ENCODE measurements at regions not wholly inside any gene's neighbourhood (a gene's known extent, or its start where the extent isn't known, plus 50 kb on each side); places are given as distances from the start of the nearest gene placed in this dataset.
"Not testable (repeated sequence)": the region's sequence is repeated elsewhere in the genome, so short reads cannot be mapped to it uniquely, and the experiment has no call there.

DNA sequence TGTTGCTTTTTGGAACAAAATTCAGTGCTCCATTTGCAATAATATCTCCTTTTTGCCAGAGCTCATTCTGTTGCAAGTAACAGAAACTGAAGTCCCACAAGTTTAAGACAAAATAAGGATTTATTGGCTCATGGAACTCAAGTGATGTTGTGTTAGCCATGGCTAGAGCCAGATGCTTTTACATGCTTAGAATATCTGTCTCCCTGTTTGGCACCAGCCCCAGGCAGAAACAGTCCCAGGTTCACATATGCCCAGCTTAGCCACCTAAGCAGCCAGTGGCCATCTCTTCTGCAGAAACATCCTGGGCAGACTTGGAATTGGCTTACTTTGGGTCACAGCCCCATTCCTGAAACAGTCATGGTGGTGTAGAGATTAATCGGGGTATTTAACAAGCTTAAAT, 540.9 kb upstream of the SGCD start:
- no peak for DNase-seq

DNA sequence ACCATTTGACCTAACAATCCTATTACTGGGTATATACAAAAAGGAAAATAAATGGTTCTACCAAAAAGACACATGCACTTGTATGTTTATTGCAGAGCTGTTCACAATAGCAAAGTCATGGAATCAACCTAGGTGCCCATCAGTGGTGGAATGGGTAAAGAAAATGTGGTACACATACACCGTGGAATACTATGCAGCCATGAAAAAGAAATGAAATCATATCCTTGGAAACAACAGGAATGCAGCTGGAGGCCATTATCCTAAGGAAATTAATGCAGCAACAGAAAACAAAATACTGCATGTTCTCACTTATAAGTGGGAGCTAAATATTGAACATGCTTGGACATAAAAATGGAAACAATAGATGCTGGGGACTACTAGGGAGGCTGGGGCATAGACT, 534.1 kb upstream of the SGCD start:
- no peak for DNase-seq

DNA sequence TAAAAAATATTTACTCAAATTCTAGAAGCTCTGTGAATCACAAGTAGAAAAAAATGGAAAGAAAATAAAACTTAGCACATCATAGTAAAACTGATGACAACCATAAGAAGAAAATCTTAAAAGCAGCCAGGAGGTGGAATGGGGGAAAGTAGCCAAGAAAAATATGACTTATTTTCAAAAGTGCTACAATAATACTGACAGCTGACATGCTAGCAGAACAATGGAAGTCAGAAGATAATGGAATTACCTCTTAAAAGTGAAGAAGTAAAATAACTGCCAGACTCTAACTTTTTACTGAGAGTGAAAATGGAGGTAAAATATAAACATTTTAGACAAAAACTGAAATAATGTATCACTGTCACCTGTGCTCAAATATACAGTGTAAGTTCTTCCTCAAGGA, 532.2 kb upstream of the SGCD start:
- no peak for DNase-seq

DNA sequence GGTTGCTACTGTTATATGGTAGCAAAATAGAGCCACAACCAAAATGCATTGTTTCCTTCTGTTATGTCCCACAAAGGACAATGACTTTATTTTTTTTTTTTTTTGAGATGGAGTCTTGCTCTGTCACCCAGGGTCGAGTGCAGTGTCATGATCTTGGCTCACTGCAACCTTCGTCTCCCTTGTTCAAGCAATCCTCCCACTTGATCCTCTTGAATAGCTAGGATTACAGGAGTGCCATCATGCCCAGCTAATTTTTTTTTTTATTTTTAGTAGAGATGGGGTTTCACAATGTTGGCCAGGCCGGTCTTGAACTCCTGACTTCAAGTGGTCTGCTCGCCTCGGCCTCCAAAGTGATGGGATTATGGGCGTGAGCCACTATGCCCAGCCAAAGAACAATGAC, 527.7 kb upstream of the SGCD start:
- DNase-seq, result no peak

DNA sequence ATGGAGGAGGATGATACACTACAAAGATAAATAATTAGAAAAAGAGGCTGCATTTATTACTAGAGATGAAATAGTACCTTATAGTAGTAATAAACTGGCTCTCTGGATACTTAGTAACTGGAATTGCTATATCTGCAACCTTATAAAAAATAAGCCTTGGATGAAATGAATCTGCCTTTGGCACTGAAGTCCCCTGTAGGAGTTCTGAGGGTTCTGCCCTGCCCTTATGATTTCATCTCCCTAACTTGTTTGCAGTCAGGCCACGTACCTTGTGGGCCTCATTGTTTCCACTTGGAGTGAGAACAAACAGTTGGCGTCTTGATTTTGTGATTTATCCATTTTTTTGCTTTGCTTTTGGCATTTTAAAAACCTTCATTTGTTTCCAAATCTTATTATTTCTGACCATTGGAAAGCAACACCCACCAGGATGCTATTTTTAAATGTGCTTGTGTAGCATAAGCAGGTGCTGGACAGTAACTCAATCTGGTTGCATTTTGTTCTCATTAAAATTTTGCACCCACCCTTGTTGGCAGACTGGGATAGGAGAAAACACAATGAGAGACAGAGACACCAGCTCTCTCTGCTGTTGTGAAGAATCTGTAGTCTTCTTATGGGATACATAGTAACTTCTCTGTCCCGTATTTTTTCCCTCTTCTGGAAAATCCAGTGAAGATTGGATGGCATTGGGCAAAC, 518.9 kb upstream of the SGCD start:
- no peak for DNase-seq

DNA sequence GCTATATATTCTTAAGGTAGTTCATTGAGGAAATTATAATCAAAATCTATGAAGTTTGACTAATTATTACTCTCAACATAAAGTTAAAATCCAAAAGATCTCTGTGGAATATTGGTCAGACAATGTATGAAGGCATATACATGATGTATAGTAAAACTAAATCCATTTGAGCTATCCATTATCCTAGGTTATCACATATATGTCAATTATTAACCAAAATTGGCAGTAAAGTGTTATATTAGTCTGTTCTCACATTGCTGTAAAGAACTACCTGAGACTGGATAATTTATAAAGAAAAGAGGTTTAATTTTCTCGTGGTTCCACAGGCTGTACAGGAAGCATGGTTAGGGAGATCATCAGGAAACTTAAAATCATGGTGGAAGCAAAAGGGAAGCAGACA, 511.7 kb upstream of the SGCD start:
- no peak for DNase-seq

DNA sequence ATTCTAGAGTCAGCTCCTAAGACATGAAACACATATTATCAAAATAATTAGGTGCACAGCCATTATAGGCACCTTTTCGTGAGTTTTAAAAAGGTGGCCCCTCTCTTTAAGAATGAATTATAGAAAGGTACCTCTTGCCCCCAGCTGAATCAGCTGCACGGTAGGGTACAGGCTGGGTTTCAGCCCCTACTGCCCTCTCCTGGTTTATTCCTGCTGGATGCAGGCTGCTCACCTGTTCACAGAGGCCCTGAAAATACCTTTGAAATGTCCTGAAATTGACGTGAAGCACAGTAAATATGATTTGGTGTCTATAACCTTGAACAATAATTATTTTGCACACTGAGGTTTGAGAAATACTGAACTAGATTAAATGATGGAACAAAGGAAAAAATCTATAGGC, 504.8 kb upstream of the SGCD start:
- DNase-seq, result no peak

DNA sequence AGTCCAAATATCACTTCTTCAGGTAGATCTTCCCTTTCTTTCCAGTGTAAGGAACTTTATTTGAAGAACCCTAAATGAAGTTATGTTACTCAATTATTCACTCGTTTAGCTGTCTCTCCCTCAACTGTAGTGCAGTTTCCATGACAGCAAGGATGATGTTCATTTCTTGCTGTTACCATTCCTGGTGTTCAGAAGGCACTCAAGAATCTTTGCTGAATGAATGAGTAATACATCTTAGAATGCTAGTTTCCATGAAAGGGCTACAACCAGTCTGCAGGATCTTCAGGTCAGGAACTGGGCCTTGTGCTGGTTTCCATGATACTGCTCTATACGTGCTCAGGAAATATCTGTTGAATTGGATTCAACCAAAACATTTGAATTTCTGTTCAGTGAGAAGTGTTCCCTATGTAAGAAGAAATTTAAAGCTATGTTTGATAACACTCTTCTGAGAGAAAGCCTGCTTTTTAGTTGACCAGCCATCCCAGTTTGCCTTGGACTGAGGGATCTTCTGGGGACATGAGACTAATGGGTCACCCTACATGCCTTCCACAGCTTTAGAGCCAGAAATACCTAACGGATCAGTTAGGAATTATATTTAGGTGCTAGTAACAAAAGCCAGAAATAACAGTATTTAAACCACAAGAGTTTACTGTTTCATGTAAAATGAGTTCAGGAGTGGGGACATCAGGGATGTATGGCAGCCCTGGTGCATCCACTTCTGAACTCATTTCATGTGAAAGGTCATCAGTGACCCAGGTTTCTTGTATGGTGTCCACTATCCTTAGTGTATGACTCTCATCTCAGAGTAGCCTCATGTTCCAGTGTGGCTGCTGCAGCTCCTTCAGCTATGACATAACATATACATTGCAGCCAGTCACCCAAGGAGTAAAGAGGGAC, 500.1 kb upstream of the SGCD start:
- DNase-seq, result no peak

DNA sequence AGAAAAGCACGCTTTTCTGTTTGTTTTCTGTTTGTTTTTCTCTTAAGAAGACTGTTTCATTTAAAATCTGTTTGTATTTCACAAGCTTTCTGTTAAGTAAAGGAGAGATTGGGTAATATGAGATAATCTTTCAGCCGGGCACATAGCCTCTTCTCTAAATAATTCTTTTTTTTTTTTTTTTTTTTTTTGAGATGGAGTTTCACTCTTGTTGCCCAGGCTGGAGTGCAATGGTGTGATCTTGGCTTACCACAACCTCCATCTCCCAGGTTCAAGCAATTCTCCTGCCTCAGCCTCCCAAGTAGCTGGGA, 499.5 kb upstream of the SGCD start:
- not testable (repeated sequence) for DNase-seq

DNA sequence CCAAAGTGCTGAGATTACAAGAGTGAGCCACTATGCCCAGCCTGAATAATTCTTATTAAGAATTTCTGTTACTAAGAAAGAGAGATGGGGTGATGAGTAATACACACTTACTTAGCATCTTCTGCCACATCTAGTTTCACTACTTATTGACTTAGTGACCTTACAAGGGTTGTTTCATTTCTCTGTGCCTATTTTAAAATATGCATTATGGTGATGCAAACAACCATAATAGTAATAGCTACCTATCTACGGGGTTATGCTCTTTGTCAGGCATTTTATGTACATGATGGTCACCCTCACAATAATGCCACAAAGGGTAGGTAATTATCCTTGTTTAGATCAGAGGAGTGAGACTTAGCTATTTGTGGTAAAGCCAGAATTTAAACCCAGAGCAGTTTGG, 499.0 kb upstream of the SGCD start:
- DNase-seq, result no peak

DNA sequence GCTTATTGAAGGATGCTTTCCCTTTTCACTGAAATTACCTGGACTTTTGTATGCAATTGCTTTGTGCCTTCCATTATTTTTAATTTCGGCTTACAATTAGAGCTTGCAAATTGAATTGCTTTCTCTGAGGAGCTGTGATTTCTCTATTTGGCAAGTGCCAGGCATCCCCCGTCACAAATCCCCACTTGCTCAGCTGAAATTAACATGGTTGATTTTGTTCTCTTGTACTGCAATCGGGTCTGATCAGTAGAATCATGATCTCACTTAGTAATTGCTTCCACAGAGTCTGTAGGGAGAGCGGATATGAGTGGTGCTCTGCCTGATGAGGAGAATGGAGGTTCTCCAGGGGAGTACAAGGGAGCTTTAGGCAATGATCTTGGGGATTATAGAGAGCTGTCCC, 495.5 kb upstream of the SGCD start:
- DNase-seq, result no peak

DNA sequence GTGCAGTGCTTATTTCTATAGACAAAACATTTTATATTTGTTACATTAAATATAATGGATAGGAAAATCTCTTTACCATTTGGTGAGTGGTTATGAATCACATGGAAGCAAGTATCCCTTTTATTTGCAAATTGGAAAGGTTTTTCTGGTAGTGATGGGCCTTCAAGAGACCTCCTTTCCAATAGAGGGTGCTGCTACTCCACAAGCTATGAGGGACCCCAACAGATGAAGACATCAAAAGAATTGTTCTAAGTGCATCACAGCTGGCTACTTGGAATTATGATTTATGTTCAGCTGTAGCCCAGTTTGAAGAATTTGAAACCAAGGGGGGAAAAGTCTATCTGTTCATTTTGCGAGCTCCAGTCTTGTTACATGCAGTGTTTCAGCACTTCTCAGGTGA, 493.7 kb upstream of the SGCD start:
- DNase-seq, result no peak

DNA sequence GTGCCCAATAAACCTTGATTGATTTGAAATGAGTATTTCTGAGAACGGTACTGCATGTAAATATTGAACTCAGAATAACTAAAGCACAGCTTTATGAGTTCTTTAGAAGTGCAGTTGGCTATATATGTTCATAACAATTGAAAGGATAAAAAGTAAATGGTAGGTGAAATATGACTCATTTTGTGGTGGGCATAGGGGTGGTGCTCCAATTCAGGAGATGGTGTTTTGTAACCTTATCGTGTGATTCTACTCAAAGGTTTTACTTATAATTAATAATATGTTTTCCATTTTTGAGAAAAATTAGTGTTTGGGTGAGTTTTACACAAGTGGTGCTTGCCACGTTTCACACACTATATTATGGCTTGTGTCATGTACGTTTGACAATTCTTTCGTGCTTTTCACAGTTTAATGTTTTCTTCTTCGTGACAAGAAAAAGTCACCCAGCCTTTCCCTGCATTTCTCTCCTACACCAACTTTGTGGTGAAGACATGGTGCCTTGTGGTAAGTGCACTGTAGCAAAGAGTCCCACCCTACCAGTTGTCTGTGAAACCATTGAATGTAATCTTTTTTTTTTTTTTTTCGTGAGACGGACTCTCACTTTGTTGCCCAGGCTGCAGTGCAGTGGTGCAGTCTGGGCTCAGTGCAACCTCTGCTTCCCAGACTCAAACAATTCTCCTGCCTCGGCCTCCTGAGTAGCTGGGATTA, 492.5 kb upstream of the SGCD start:
- DNase-seq, result peak; percentile 8

DNA sequence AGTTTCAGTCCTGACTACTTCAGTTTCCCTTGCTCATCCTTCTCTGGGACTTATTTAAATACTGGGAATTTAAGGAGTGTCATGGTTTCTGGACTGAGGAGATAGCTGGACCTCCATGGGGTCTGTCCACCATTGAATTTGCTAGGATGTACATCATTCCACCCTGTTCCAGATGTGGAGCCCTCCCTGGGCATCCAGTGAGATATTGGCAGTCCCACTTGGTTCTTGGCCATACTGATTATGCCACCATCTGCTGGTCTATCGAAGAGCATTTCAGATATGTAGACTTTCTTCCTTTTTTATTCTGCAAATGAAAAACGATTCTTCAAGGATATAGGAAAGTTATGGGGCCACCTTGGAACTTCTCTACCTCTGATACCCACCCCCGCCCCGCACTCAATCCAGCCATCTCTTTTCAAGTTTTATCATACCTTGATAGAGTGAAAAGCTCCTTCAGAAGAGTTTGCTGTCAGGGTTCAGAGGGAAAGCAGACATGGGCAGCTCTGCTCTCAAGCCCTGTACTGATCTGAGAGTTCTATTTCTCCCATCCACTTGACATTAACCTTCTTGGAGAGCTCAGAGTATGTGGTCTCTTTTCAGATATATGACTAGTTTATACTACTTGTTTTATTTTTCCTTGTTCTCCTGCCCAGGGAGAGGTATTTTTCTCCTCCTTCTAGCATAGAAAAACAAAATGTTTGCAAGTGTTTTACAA, 490.7 kb upstream of the SGCD start:
- no peak for DNase-seq

DNA sequence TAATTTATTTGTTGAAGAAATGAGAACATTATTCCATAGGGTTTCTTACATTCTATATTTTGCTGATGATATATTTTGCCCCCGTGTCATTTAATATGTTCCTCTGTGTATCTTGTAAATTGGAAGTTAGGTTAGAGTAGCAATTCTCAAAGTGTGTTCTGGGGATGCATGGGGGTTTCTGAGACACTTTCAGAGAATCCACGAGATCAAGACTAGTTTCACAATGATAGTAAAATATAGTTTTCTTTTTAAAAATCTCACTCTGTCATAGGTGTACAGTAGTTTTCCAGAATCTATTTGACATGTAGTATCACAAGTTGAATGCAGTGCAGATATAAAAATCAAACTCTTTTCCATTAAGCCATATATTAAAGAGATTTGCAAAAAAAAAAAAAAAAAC, 488.6 kb upstream of the SGCD start:
- no peak for DNase-seq

DNA sequence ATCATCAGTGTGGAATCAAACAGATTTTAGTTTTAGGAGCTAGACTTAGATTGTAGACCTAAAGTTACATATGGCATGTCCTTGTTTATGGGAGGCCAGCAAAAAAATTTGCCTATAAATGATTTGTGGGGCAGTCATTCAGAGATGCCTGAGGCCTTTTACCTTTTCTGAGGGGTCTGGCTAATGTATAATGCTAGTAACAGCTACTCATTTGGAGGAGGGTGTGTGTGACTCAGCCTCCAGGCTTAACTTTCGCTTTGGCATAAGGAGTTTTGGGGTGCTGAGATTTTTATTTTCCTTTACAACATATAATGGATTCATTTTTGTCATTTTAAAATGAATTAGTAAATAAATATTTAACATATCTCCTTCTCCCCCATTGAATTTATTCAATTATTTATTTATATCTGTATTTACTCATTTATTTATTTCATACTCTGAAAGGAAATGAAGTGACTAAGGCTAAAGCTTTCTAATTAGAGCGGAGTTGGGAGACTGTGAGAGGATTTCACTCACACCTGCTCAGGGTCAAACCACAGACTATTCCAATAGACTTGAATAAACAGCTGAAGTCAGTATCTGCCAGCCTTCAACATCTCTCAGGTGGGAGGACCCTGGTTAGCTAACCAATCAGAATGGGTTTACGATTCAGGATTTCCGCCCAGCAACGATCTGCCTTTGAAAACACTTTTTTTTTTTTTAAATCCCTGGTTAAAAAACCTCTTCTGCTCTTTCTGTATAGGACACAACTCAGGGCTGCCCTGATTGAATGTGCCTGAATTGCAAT, 487.5 kb upstream of the SGCD start:
- DNase-seq, result no peak

DNA sequence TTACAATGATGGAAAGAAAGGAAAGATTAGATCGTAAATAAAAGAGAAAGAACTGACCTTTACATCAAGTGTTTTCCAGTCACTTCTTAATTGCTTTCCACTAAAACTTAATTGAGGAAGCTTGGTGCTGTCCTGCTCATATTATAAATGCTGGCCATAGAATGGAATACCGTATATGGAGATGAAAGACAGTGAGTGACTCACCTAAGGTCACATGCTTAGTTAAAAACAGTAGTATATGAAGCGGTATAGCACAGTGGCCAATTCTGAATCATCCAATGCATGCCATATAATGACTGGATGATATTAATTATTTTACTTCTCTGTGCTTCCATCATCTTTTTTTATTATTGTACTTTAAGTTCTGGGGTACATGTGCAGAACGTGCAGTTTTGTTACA, 482.4 kb upstream of the SGCD start:
- no peak for DNase-seq

DNA sequence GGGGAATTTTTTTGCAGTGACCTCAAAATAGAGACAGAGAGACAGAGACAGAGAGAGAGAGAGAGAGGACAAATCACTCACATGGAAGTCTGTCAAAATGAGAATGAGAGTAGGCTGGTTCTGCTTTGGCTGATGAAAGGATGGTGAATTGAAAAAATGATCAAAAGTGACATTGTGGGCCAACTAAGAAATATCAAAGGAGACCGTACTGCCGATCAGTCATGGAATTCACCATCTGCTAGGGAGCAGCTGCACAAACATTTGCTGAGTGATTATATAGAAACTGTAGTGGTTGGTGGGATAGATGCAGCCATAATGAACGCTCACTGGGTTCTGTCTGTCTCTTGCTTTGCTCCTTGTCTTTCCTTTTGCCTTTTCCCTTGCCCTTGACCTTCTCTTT, 476.6 kb upstream of the SGCD start:
- DNase-seq, result no peak

DNA sequence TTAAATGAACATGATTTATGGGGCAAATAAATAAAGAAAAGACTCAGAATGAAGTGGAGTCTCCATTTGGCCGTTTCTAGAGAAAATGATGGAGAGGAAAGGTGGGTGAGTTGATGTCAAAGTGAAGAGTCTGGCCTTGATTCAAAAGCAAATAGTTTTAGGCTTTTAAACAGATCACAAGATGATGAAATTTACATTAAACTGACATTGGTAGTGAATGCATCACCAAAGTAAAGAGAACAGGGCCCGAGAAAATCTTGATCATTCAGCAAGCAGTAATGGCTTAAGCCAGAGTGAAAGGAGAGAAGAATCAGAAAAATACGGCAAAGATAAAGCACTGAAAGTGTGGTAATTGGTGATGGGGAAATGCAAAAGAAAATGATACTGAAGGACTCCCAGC, 460.0 kb upstream of the SGCD start:
- no peak for DNase-seq

DNA sequence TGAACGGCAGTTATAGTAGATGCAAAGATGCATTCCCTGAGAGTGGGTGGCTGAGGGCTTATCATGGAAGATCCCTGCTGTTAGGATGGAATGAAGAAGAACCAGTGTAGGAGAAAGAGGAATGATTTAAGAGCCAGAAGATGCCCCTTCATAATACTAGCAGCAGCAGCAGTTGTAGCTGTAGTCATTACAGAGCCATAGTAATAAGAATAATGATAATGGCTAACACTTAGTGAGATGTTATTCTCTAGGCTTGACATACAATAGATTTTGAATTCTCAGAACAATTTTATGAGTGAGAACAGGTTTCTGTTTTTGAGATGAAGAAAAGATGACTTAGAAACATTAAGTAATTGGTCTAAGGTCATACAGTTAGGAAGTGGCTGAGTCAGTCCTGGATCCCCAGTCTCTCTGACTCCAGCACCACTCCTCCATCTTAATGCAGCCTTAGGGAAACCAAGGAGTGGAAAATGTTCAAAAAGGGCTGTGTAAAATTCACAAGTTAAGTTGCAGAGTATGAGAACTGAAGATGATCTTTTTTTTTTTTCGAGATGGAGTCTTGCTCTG, 459.4 kb upstream of the SGCD start:
- DNase-seq, result no peak

DNA sequence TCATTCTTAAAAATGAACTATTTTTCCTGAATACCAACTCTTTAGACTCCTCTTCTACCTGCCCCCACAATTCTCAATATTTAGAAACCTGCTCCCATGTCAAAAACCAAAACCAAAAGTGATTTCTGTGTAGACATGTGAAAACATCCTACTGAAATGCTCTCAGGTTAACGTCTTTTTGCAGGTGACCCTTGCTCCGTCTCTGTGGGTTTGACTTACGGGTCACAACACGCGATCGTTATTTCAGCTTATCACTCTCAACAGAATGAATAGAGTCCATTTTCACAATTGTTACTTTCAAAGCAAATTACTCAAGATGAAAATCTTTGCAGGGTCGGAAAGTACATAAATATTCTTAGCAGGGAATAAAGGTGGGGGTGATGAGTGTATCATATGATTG, 456.3 kb upstream of the SGCD start:
- DNase-seq, result no peak

DNA sequence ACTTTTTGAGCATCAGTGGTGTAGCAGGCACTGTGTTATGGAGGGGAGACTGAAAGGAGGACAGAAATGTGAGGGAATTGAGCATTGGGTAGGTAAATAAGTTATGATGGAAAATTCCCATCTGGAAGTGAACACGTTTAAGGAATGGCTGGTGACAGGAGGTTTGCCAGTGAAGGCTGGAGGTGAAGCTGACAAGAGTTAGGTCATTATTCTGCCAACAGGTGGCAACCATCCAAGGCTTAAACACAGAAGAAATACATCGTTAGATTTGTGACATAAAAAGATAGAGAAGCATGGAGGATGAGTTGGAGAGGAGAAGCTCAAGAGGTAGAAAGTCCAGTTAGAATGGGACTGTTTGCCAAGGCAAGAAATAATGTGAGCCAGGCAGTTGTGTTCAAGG, 455.3 kb upstream of the SGCD start:
- no peak for DNase-seq

Measured in CD4-positive, alpha-beta T cell treated with Interleukin-17A for 1 hour (primary cell).